HG02981 (cell line): ENCODE measurements at regions not wholly inside any gene's neighbourhood (a gene's known extent, or its start where the extent isn't known, plus 50 kb on each side); places are given as distances from the start of the nearest gene placed in this dataset.

Source experiments
- ATAC-seq: cut with Tn5 transposase; IDR thresholded peaks from one replicate; pipeline ENCODE4 v1.9.1; 2021; ENCODE audit warnings: mild to moderate bottlenecking, moderate library complexity; ENCODE audit not compliant: unreplicated experiment

DNA sequence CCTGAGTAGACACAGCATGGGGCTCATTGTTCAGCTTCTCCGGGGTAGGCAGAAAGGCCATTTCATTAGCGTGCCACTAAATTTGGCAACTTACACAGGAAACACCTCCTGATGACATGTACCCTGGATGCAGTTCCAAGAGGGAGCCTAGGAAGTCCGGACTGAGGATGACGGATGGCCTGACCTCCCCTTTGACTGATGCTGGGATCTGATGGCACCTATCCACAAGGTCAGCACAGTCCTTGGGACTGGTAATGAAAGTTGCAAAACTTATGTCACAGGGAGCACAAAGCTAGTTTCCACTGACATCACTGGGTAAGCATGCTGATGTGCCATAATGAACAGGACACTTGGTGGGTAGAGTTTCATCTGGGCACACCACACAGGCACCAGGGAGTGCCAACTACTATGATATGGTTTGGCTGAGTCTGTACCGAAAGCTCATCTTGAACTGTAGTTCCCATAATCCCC is 126.7 kb upstream of the ARL4C start:
- no peak for ATAC-seq

GRCh38 chr2:234621120-234621519 is 124.2 kb upstream of the ARL4C start:
- no peak for ATAC-seq

GRCh38 chr2:234620018-234620417 is 123.1 kb upstream of the ARL4C start:
- no peak for ATAC-seq

GRCh38 chr2:234615643-234616356 is 118.9 kb upstream of the ARL4C start:
- ATAC-seq: no peak

- no peak for ATAC-seq
These were observed 114.3 kb upstream of the ARL4C start for GRCh38 chr2:234611209-234611608.

- no peak for ATAC-seq
These were observed 112.1 kb upstream of the ARL4C start for GRCh38 chr2:234608946-234609345.

GRCh38 chr2:234607691-234608090 is 110.8 kb upstream of the ARL4C start:
- no peak for ATAC-seq

GRCh38 chr2:234606896-234607295 is 110.0 kb upstream of the ARL4C start:
- ATAC-seq: no peak

DNA sequence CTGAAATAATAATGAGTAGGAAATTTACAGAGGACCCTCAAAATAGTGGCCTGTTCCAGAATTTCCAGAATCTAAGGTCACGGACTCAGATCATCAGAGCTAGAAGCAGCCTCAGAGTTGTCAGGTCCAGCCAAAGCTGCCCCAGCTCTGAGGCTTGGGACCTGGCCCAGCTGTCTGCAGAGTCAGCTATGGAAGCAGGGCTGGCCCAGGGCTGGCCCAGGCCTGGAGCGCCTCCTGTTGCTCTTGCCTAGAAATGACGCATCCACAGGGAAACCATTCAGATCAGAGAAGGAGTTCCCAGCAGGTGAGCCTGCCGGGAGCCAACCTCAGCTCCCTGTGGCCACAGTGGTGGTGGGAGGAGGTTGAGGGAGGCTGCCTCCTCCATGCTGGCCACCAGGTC is 106.7 kb upstream of the ARL4C start:
- no peak for ATAC-seq

DNA sequence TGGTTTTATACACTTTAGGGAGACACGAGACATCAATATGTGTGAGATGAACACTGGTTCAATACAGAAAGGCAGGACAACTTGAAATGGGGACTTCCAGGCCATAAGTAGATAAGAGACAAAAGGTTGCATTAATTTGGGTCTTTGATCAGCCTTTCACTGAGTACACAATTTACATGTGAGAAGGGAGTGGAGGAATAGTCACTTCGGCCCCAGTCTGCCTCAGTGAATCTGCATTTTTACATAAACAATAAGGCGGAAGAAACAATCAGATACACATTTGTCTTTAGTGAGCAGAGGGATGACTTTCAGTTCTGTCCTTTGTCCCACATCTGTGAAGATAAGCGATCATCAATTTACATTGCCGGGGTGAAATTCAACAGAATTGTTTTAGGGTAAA is 104.3 kb upstream of the ARL4C start:
- no peak for ATAC-seq

DNA sequence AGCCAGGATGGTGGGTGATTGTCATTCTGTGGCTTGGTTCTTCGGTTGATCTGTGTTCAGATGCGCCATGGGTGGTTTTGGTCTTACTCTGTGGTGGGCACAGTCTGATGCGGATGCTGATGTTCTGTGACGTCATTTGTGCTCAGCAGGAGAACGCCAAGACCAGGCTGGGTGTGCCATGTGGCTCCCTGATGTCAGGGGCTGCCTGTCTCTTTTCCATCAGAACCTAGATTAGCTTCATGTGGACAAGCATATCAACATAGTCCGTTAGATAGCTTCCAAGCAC is 100.6 kb upstream of the ARL4C start:
- ATAC-seq: no peak

- ATAC-seq: no peak
These were observed 100.1 kb upstream of the ARL4C start for GRCh38 chr2:234596696-234597575.

GRCh38 chr2:234595829-234596228 is 98.9 kb upstream of the ARL4C start:
- ATAC-seq: no peak

- ATAC-seq: no peak
These were observed 97.8 kb upstream of the ARL4C start for GRCh38 chr2:234594715-234595114.

DNA sequence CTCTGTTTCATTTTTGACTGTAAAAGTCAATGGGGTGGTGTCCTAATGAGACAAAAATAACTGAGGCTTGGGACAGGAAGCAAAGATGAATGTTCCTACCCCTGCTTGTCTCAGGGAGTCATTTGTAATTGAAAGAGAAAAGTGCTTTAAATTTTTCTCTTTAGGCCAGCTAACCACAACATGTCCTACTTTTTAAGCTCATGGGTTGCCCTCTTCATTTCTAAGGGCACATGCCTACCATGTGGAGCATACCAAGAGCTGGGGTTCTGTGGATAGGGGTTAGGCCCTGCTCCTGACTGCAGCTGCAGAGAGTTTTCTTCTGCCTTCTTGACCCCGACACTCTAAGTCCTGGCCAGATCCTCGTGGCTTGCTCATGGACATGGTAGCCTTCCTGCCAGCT is 96.8 kb upstream of the ARL4C start:
- ATAC-seq: no peak

GRCh38 chr2:234592541-234592940 is 95.7 kb upstream of the ARL4C start:
- ATAC-seq: no peak

DNA sequence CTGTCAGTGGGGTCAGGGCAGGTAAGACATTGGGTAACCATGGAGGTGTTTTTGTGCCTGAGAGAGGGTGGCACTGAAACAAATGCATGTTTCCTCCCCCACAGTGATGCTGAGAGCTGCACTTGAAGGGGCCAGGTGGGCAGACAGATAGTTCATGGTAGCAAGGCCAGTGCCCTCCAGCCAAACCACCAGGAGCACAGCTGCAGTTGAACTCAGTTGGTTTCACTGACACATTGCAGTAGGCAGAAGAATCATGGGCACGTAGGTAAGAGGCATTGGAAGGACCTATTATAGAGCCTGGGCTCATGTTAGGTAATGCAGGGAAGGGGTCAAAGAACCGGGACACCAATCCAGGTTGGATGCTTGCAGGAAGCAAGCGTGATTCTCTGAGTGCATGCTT is 93.2 kb upstream of the ARL4C start:
- ATAC-seq: no peak

DNA sequence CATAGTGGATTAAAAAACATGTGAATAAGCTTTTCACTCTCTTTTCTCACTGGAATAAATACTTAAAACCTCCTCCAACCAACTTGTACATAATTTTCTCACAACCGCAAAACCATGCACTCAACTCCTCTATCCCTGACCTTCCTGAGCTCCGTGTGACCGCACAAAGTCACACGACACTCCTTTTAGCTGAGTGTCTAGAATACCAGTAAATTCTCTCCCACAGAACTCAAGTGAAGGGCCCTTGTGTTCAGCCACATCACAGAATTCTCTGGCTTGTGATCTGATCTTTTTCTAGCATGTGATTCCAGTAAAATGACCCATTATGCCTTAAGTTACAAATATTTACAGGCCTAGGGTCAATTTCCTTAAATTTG is 91.2 kb upstream of the ARL4C start:
- no peak for ATAC-seq

DNA sequence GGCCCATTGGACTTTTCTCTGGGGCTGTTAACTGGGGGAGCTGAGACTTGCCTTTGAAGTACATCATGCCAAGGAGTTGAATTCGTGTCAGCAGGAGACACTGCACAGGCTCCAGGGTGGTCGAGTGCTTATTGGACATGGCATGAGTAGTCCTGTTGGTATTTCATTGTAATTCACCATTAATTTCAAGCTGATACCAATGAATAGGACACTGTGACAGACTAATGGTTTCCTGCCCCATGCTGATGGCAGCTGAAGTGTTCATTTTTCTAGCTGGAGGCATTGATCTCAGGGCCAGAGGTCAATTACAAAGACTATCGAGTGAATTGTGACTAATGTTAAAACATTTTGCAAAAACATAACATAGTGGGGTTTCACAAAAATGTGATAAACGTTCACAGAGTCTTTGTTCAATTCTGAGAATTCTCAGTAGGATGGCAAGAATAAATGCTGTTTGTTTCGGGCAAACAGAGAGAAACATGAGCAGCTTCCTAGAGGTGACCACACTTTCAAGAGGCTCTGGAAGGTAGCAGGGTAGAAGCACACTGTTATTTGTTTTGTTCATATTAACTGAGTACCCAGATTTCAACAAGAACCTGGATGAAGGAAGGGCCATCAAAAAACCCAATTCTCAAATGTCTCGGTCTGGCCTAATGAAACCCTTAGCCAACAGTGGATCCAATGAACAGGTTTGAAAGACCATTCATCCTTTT is 90.6 kb upstream of the ARL4C start:
- no peak for ATAC-seq

DNA sequence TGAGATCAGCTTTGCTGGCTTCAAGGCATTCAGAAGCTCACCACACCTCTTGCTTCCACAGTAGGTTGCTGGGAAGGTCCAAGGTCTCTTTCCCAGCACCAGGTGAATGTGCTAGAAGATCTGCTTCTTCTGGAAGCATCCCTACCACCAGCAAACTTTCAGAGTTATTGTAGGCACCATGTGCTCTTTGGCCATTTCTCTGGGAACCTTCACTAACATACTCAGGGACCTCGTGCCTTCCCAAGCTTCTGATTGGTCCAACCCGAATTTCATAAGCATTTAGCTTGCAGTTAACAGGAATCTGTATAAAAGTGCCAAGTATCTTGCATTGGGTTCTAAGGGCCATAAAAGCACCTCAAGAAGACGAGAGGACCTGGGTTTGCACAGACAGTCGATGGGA is 86.5 kb upstream of the ARL4C start:
- no peak for ATAC-seq

- no peak for ATAC-seq
These were observed 83.8 kb upstream of the ARL4C start for GRCh38 chr2:234580686-234581085.
